ENCODE measurements at regions not wholly inside any gene's neighbourhood (a gene's known extent, or its start where the extent isn't known, plus 50 kb on each side); places are given as distances from the start of the nearest gene placed in this dataset.

- ChIA-PET RAD21 (ENCODE audit: low non-redundant PET in 1 of 2, low total read pairs in 2 of 2, uncharacterized antibody in 2 of 2, unreplicated experiment in 2 of 2) (no interaction called here), CTCF (no interaction called here), POLR2A (no interaction called here)
- no peak overlapping the region for H3K9ac ChIP-seq (ENCODE audit: low read length)
- H4K20me1 ChIP-seq (ENCODE audit: insufficient read depth) = no peaks in the 10 kb centered on the region
- no peaks in the 10 kb centered on the region for H3K4me1 ChIP-seq (ENCODE audit: control insufficient read depth in 1 of 2, insufficient read depth in 2 of 2, low read length in 2 of 2)
- no peak for DNase-seq (ENCODE audit: low read depth, low spot score)
- no peak overlapping the region for H2AFZ ChIP-seq (ENCODE audit: low read depth, low read length, poor library complexity, severe bottlenecking)
- no peak overlapping the region for H3K27ac ChIP-seq (ENCODE audit: low read depth, low read length)
- intact Hi-C loops (cut with micrococcal nuclease) = no loop called here
- H3K9me3 ChIP-seq (ENCODE audit: control insufficient read depth in 1 of 2, insufficient read depth in 1 of 2, low read depth in 1 of 2, low read length in 2 of 2) = peaks cover 10 to 14% of the 10 kb centered on the region in 2 experiments; a peak in 2 of 4 replicates
- H3K27me3 ChIP-seq (ENCODE audit: insufficient read depth, low read length) = no peaks in the 10 kb centered on the region
- no peaks in the 10 kb centered on the region for H3K9me2 ChIP-seq (ENCODE audit: insufficient read depth)
- H3K36me3 ChIP-seq (ENCODE audit: control insufficient read depth in 1 of 2, insufficient read depth in 2 of 2, low read length in 2 of 2) = no peaks in the 10 kb centered on the region
- no peak overlapping the region for H3K4me2 ChIP-seq (ENCODE audit: low read length)
- ATAC-seq = no peak
- TF ChIP-seq ZNF274 (IDR thresholded peaks at IDR 0.05; ENCODE audit: low read depth, low read length) (no peak), EGR1 (IDR thresholded peaks at IDR 0.05; ENCODE audit: low read depth) (no peak), SRF (IDR thresholded peaks at IDR 0.05; ENCODE audit: low read depth) (no peak), ZBTB33 (IDR thresholded peaks at IDR 0.05; ENCODE audit: extremely low read depth, insufficient replicate concordance, low read length) (no peak)
- no peaks in the 10 kb centered on the region for H3K79me2 ChIP-seq (ENCODE audit: insufficient read depth, low read length)
- no TSS peak for BruUV-seq (replicated peaks)
- no peak overlapping the region for H3K4me3 ChIP-seq (replicated peaks in 1 of 2; ENCODE audit: low read depth in 1 of 2, low read length in 2 of 2)
These were observed 186.2 kb downstream of the POSTN start for GRCh38 chr13:37412241-37412921.

GRCh38 chr13:37410316-37410715, 188.3 kb downstream of the POSTN start:
- no peaks in the 10 kb centered on the region for H4K20me1 ChIP-seq (ENCODE audit: insufficient read depth)
- H3K9ac ChIP-seq (ENCODE audit: low read length) = no peak overlapping the region
- DNase-seq (ENCODE audit: low read depth, low spot score) (no peak), ATAC-seq (no peak)
- H3K4me2 ChIP-seq (ENCODE audit: low read length) = no peak overlapping the region
- H3K27ac ChIP-seq (ENCODE audit: low read depth, low read length) = no peak overlapping the region
- no peaks in the 10 kb centered on the region for H3K79me2 ChIP-seq (ENCODE audit: insufficient read depth, low read length)
- no TSS peak for BruUV-seq (replicated peaks)
- H3K4me3 ChIP-seq (replicated peaks in 1 of 2; ENCODE audit: low read depth in 1 of 2, low read length in 2 of 2) = no peak overlapping the region
- no peaks in the 10 kb centered on the region for H3K27me3 ChIP-seq (ENCODE audit: insufficient read depth, low read length)
- H3K9me3 ChIP-seq (ENCODE audit: control insufficient read depth in 1 of 2, insufficient read depth in 1 of 2, low read depth in 1 of 2, low read length in 2 of 2) = peaks cover 10 to 15% of the 10 kb centered on the region in 2 experiments; a peak in 2 of 4 replicates
- no peaks in the 10 kb centered on the region for H3K36me3 ChIP-seq (ENCODE audit: control insufficient read depth in 1 of 2, insufficient read depth in 2 of 2, low read length in 2 of 2)
- POLR2A ChIA-PET = no interaction called here
- no peaks in the 10 kb centered on the region for H3K4me1 ChIP-seq (ENCODE audit: control insufficient read depth in 1 of 2, insufficient read depth in 2 of 2, low read length in 2 of 2)
- no peaks in the 10 kb centered on the region for H3K9me2 ChIP-seq (ENCODE audit: insufficient read depth)
- no peak overlapping the region for H2AFZ ChIP-seq (ENCODE audit: low read depth, low read length, poor library complexity, severe bottlenecking)
- intact Hi-C loops (cut with micrococcal nuclease) = no loop called here
- CTCF ChIA-PET = no interaction called here
- RAD21 ChIA-PET (ENCODE audit: low non-redundant PET in 1 of 2, low total read pairs in 2 of 2, uncharacterized antibody in 2 of 2, unreplicated experiment in 2 of 2) = no interaction called here
- TF ChIP-seq EGR1 (IDR thresholded peaks at IDR 0.05; ENCODE audit: low read depth) (no peak), MAX (IDR thresholded peaks at IDR 0.05) (no peak), ZNF274 (IDR thresholded peaks at IDR 0.05; ENCODE audit: low read depth, low read length) (no peak), YY1 (IDR thresholded peaks at IDR 0.05; ENCODE audit: extremely low read depth, insufficient replicate concordance, low read depth, low read length) (no peak), RAD21 (IDR thresholded peaks at IDR 0.05; ENCODE audit: low read depth) (no peak), EZH2phosphoT487 (IDR thresholded peaks at IDR 0.05; ENCODE audit: borderline replicate concordance) (no peak), ZFX (IDR thresholded peaks at IDR 0.05) (no peak), REST (IDR thresholded peaks at IDR 0.05; ENCODE audit: low read depth) (no peak), FOSL1 (IDR thresholded peaks at IDR 0.05; ENCODE audit: low read depth) (no peak), CEBPB (IDR thresholded peaks at IDR 0.05; ENCODE audit: low read depth) (no peak), POLR2A (IDR thresholded peaks at IDR 0.05; ENCODE audit: borderline replicate concordance, extremely low read depth, insufficient read depth, insufficient read length) (no peak), EZH2 (IDR thresholded peaks at IDR 0.05) (no peak), SRF (IDR thresholded peaks at IDR 0.05; ENCODE audit: low read depth) (no peak)

Measured in HCT116 (cell line).